ENCODE measurements at regions not wholly inside any gene's neighbourhood (a gene's known extent, or its start where the extent isn't known, plus 50 kb on each side); places are given as distances from the start of the nearest gene placed in this dataset.

- H3K36me3 ChIP-seq (ENCODE audit: control insufficient read depth in 2 of 2, insufficient read depth in 2 of 2, low read length in 2 of 2) = no peaks in the 10 kb centered on the region
- H3K4me1 ChIP-seq (ENCODE audit: control insufficient read depth, insufficient read depth, low read length) = no peaks in the 10 kb centered on the region
- H3K4me3 ChIP-seq (ENCODE audit: low read length in 2 of 2) = no peak overlapping the region
- H3K9ac ChIP-seq (ENCODE audit: low read length in 2 of 2) = no peak overlapping the region
- H3K9me3 ChIP-seq (ENCODE audit: control insufficient read depth in 2 of 2, low read length in 2 of 2) = no peaks in the 10 kb centered on the region
- H3K27me3 ChIP-seq (ENCODE audit: control insufficient read depth in 1 of 2, insufficient read depth in 2 of 2, low read length in 2 of 2) = no peaks in the 10 kb centered on the region
- no peak overlapping the region for H3K27ac ChIP-seq (ENCODE audit: low read length)
Observed at GRCh38 chr7:25512061-25512687, 283.9 kb upstream of the NPVF start.

GRCh38 chr7:25515633-25516275 lies 287.5 kb upstream of the NPVF start:
- Histone ChIP-seq H3K9me3 (ENCODE audit: control insufficient read depth in 2 of 2, low read length in 2 of 2) (no peaks in the 10 kb centered on the region), H3K27ac (ENCODE audit: low read length) (no peak overlapping the region), H3K4me1 (ENCODE audit: control insufficient read depth, insufficient read depth, low read length) (no peaks in the 10 kb centered on the region), H3K4me3 (ENCODE audit: low read length in 2 of 2) (no peak overlapping the region), H3K27me3 (ENCODE audit: control insufficient read depth in 1 of 2, insufficient read depth in 2 of 2, low read length in 2 of 2) (no peaks in the 10 kb centered on the region), H3K36me3 (ENCODE audit: control insufficient read depth in 2 of 2, insufficient read depth in 2 of 2, low read length in 2 of 2) (no peaks in the 10 kb centered on the region), H3K9ac (ENCODE audit: low read length in 2 of 2) (no peak overlapping the region)

- H3K9ac ChIP-seq (ENCODE audit: low read length in 2 of 2) = no peak overlapping the region
- H3K4me3 ChIP-seq (ENCODE audit: low read length in 2 of 2) = no peak overlapping the region
- no peaks in the 10 kb centered on the region for H3K27me3 ChIP-seq (ENCODE audit: control insufficient read depth in 1 of 2, insufficient read depth in 2 of 2, low read length in 2 of 2)
- no peaks in the 10 kb centered on the region for H3K9me3 ChIP-seq (ENCODE audit: control insufficient read depth in 2 of 2, low read length in 2 of 2)
- no peaks in the 10 kb centered on the region for H3K4me1 ChIP-seq (ENCODE audit: control insufficient read depth, insufficient read depth, low read length)
- H3K36me3 ChIP-seq (ENCODE audit: control insufficient read depth in 2 of 2, insufficient read depth in 2 of 2, low read length in 2 of 2) = no peaks in the 10 kb centered on the region
- H3K27ac ChIP-seq (ENCODE audit: low read length) = no peak overlapping the region
Observed at GRCh38 chr7:25517906-25518305, 289.6 kb upstream of the NPVF start.

- H3K4me1 ChIP-seq (ENCODE audit: control insufficient read depth, insufficient read depth, low read length) = no peaks in the 10 kb centered on the region
- no peak overlapping the region for H3K27ac ChIP-seq (ENCODE audit: low read length)
- no peaks in the 10 kb centered on the region for H3K9me3 ChIP-seq (ENCODE audit: control insufficient read depth in 2 of 2, low read length in 2 of 2)
- H3K36me3 ChIP-seq (ENCODE audit: control insufficient read depth in 2 of 2, insufficient read depth in 2 of 2, low read length in 2 of 2) = no peaks in the 10 kb centered on the region
- no peak overlapping the region for H3K4me3 ChIP-seq (ENCODE audit: low read length in 2 of 2)
- H3K9ac ChIP-seq (ENCODE audit: low read length in 2 of 2) = no peak overlapping the region
- no peaks in the 10 kb centered on the region for H3K27me3 ChIP-seq (ENCODE audit: control insufficient read depth in 1 of 2, insufficient read depth in 2 of 2, low read length in 2 of 2)
Observed at GRCh38 chr7:25520017-25520416, 291.7 kb upstream of the NPVF start.

GRCh38 chr7:25520516-25520915 lies 292.2 kb upstream of the NPVF start:
- H3K27me3 ChIP-seq (ENCODE audit: control insufficient read depth in 1 of 2, insufficient read depth in 2 of 2, low read length in 2 of 2) = no peaks in the 10 kb centered on the region
- H3K27ac ChIP-seq (ENCODE audit: low read length) = no peak overlapping the region
- H3K4me1 ChIP-seq (ENCODE audit: control insufficient read depth, insufficient read depth, low read length) = no peaks in the 10 kb centered on the region
- H3K9ac ChIP-seq (ENCODE audit: low read length in 2 of 2) = no peak overlapping the region
- H3K9me3 ChIP-seq (ENCODE audit: control insufficient read depth in 2 of 2, low read length in 2 of 2) = no peaks in the 10 kb centered on the region
- no peaks in the 10 kb centered on the region for H3K36me3 ChIP-seq (ENCODE audit: control insufficient read depth in 2 of 2, insufficient read depth in 2 of 2, low read length in 2 of 2)
- H3K4me3 ChIP-seq (ENCODE audit: low read length in 2 of 2) = no peak overlapping the region

- no peak overlapping the region for H3K4me3 ChIP-seq (ENCODE audit: low read length in 2 of 2)
- no peak overlapping the region for H3K9ac ChIP-seq (ENCODE audit: low read length in 2 of 2)
- no peaks in the 10 kb centered on the region for H3K36me3 ChIP-seq (ENCODE audit: control insufficient read depth in 2 of 2, insufficient read depth in 2 of 2, low read length in 2 of 2)
- no peaks in the 10 kb centered on the region for H3K4me1 ChIP-seq (ENCODE audit: control insufficient read depth, insufficient read depth, low read length)
- H3K27me3 ChIP-seq (ENCODE audit: control insufficient read depth in 1 of 2, insufficient read depth in 2 of 2, low read length in 2 of 2) = no peaks in the 10 kb centered on the region
- H3K9me3 ChIP-seq (ENCODE audit: control insufficient read depth in 2 of 2, low read length in 2 of 2) = no peaks in the 10 kb centered on the region
- no peak overlapping the region for H3K27ac ChIP-seq (ENCODE audit: low read length)
Observed at GRCh38 chr7:25521236-25521635, 292.9 kb upstream of the NPVF start.

- Histone ChIP-seq H3K36me3 (ENCODE audit: control insufficient read depth in 2 of 2, insufficient read depth in 2 of 2, low read length in 2 of 2) (no peaks in the 10 kb centered on the region), H3K9ac (ENCODE audit: low read length in 2 of 2) (no peak overlapping the region), H3K27ac (ENCODE audit: low read length) (no peak overlapping the region), H3K9me3 (ENCODE audit: control insufficient read depth in 2 of 2, low read length in 2 of 2) (no peaks in the 10 kb centered on the region), H3K4me3 (ENCODE audit: low read length in 2 of 2) (no peak overlapping the region), H3K4me1 (ENCODE audit: control insufficient read depth, insufficient read depth, low read length) (no peaks in the 10 kb centered on the region), H3K27me3 (ENCODE audit: control insufficient read depth in 1 of 2, insufficient read depth in 2 of 2, low read length in 2 of 2) (no peaks in the 10 kb centered on the region)
Observed at GRCh38 chr7:25522727-25523126, 294.4 kb upstream of the NPVF start.

- no peaks in the 10 kb centered on the region for H3K36me3 ChIP-seq (ENCODE audit: control insufficient read depth in 2 of 2, insufficient read depth in 2 of 2, low read length in 2 of 2)
- H3K4me3 ChIP-seq (ENCODE audit: low read length in 2 of 2) = no peak overlapping the region
- no peaks in the 10 kb centered on the region for H3K27me3 ChIP-seq (ENCODE audit: control insufficient read depth in 1 of 2, insufficient read depth in 2 of 2, low read length in 2 of 2)
- H3K27ac ChIP-seq (ENCODE audit: low read length) = no peak overlapping the region
- H3K4me1 ChIP-seq (ENCODE audit: control insufficient read depth, insufficient read depth, low read length) = no peaks in the 10 kb centered on the region
- no peaks in the 10 kb centered on the region for H3K9me3 ChIP-seq (ENCODE audit: control insufficient read depth in 2 of 2, low read length in 2 of 2)
- no peak overlapping the region for H3K9ac ChIP-seq (ENCODE audit: low read length in 2 of 2)
Observed at GRCh38 chr7:25527665-25528170, 299.4 kb upstream of the NPVF start.

- H3K4me3 ChIP-seq (ENCODE audit: low read length in 2 of 2) = no peak overlapping the region
- H3K9ac ChIP-seq (ENCODE audit: low read length in 2 of 2) = no peak overlapping the region
Observed at GRCh38 chr7:25529320-25529719, 301.0 kb upstream of the NPVF start.

GRCh38 chr7:25536851-25537250 lies 308.6 kb upstream of the NPVF start:
- Histone ChIP-seq H3K9me3 (ENCODE audit: control insufficient read depth in 2 of 2, low read length in 2 of 2) (no peaks in the 10 kb centered on the region), H3K4me3 (ENCODE audit: low read length in 2 of 2) (no peak overlapping the region), H3K9ac (ENCODE audit: low read length in 2 of 2) (no peak overlapping the region), H3K27me3 (ENCODE audit: control insufficient read depth in 1 of 2, insufficient read depth in 2 of 2, low read length in 2 of 2) (no peaks in the 10 kb centered on the region), H3K4me1 (ENCODE audit: control insufficient read depth, insufficient read depth, low read length) (peaks cover 7% of the 10 kb centered on the region), H3K36me3 (ENCODE audit: control insufficient read depth in 2 of 2, insufficient read depth in 2 of 2, low read length in 2 of 2) (no peaks in the 10 kb centered on the region), H3K27ac (ENCODE audit: low read length) (no peak overlapping the region)

More at GRCh38 chr7:25529320-25529719, 301.0 kb upstream of the NPVF start:
- Histone ChIP-seq H3K36me3 (ENCODE audit: control insufficient read depth in 2 of 2, insufficient read depth in 2 of 2, low read length in 2 of 2) (no peaks in the 10 kb centered on the region), H3K9me3 (ENCODE audit: control insufficient read depth in 2 of 2, low read length in 2 of 2) (no peaks in the 10 kb centered on the region), H3K27me3 (ENCODE audit: control insufficient read depth in 1 of 2, insufficient read depth in 2 of 2, low read length in 2 of 2) (no peaks in the 10 kb centered on the region), H3K27ac (ENCODE audit: low read length) (no peak overlapping the region), H3K4me1 (ENCODE audit: control insufficient read depth, insufficient read depth, low read length) (no peaks in the 10 kb centered on the region)

GRCh38 chr7:25537662-25538375 lies 309.5 kb upstream of the NPVF start:
- H3K9ac ChIP-seq (ENCODE audit: low read length in 2 of 2) = no peak overlapping the region
- peaks cover 7% of the 10 kb centered on the region for H3K4me1 ChIP-seq (ENCODE audit: control insufficient read depth, insufficient read depth, low read length)
- H3K9me3 ChIP-seq (ENCODE audit: control insufficient read depth in 2 of 2, low read length in 2 of 2) = no peaks in the 10 kb centered on the region
- H3K27me3 ChIP-seq (ENCODE audit: control insufficient read depth in 1 of 2, insufficient read depth in 2 of 2, low read length in 2 of 2) = no peaks in the 10 kb centered on the region
- H3K27ac ChIP-seq (ENCODE audit: low read length) = no peak overlapping the region
- no peaks in the 10 kb centered on the region for H3K36me3 ChIP-seq (ENCODE audit: control insufficient read depth in 2 of 2, insufficient read depth in 2 of 2, low read length in 2 of 2)
- H3K4me3 ChIP-seq (ENCODE audit: low read length in 2 of 2) = no peak overlapping the region

Measured in stomach smooth muscle (tissue), 2 donors.